Right ventricle myocardium superior (tissue), 1 donor: ENCODE measurements at regions not wholly inside any gene's neighbourhood (a gene's known extent, or its start where the extent isn't known, plus 50 kb on each side); places are given as distances from the start of the nearest gene placed in this dataset.

Experiments used
- ATAC-seq: fragments of 200-7000 bp; cut with Tn5 transposase; one replicate; pipeline ENCODE4 v1.9.1; 2020; ENCODE audit warnings: mild to moderate bottlenecking; ENCODE audit not compliant: poor library complexity
- DNase-seq: peaks from one replicate; pipeline ENCODE4 v3.0.0-alpha.2; 2020
- intact Hi-C: fragments of 100-400 bp; cut with DNase I; formaldehyde crosslinking; loops from one replicate; pipeline ENCODE4 v1.11.2; 2022
- donor health status: DM: no; HTN: yes; CAD: no; lungs with severe emphysema.

DNA sequence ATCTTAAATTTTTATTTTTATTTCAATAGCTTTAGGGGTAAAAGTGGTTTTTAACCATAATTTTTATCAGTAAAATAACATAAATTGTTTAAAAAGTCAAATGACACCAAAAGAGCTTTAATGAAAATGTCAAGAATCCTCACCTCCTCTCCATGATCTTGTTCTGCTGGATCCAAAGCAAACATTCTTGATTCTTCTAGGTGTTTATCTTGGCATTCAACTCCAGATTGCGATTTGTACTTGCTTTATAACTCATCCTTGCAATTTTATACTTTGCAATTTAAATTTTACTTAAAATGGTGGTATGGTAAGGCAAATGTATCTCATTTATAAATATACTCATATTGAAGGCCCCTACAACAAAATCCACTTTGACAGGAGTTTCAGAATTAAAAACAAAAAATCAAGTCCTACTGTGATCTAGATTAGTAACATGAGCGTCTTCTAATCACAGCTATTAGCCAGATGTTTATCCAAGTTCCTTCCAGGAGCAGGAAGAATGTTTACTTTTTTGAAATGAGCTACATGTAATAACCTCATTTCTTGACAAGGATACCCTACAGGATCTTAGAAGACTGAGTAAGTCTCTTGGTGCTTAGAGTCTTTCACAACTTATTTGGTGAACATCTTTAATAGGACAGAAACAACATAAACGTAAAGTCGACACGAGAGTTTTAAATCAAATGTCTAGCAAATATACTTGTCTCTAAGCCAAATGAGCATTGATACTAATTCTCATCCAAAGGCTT lies 72.4 kb upstream of the CARD18 start:
- intact Hi-C loops: no loop called here

DNA sequence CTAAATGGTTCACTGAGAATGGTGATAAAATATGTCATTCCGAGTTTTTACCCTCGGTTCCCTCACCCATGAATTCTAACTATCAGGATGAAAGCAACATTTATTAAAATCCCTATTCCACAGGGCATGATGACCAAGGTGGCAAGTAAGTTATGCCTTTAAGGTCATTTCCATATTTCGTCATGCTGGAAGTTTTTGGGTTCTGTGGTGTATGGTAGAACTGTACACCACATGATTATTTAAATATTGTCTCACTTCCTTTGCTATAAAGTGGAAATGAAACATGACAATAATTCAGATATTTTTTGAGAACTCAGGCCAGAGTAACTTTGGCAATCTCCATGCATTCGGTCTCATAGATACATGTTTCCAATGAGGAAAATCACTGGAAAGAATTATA lies 68.5 kb upstream of the CARD18 start:
- DNase-seq (no peak), ATAC-seq (no peak)
- intact Hi-C loops: no loop called here

More for the DNA sequence above, 72.4 kb upstream of the CARD18 start:
- ATAC-seq (no peak), DNase-seq (no peak)

DNA sequence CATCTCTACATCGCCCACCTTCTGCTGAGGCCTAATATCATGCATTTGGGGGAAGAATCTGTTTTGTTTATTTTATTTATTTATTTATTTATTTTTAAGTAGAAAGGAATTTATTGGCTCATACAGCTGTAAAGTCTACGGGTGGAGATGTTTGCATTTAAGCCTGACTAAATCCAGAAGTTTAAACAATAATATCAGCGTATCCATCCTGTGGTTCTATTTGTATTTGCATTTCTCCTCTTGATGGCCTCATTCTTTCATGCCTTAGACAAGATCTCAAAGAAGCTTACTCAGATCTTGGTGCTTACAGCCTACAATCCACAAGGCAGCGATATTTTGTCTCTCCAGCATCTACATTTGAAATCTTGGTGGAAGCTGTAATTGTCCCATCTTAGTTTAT lies 67.1 kb upstream of the CARD18 start:
- ATAC-seq (no peak), DNase-seq (no peak)
- intact Hi-C loops: no loop called here

DNA sequence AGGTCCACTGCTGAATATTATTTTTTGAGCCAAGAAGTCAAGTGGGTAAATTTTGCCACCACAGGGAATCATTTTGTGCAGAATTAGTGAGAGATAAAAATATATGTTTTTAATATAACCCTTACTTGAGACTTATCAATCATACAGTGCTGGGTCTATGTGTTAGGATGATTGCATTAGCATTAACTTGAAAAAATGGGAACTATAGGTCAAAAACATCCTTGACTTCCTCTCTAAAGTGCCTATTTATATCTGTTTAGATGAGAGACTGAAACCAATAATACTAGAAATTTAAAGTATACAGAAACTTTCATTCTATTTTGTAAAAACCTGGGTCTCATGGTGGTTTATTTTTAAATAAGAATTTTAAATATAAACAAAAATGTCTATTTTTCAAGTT lies 65.1 kb upstream of the CARD18 start:
- ATAC-seq (no peak), DNase-seq (no peak)
- intact Hi-C loops: no loop called here

DNA sequence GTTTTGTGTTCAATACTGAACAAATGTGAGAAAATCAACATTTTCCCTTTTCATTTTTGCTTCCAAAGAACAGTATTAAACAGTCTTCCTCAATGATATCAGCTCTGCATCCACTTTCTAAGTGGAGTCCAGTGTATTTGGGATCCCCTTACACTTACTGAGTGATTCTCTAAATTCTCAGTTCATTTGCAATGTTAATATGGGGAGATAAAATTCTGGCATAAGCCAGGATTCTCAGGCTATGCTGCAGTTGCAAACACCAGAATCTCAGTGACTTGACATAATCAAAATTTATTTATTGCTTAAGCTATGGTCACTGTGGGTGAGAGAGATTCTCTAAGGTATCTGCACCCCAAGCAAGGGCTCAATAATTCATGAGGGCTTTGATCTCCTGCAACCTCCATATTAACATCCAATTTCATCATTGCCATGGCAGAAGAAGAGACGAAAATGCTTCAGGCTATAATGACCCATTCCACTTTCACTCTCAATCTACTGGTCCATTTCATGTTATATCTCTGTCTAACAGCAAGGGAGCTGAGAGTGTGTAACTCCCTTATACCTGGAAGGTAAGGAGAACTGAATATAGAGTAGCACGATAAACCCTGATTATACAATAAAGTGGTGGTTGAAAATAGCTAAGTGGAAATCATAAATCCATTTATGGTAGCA lies 64.1 kb upstream of the CARD18 start:
- no peak for DNase-seq
- intact Hi-C loops: no loop called here
- no peak for ATAC-seq

DNA sequence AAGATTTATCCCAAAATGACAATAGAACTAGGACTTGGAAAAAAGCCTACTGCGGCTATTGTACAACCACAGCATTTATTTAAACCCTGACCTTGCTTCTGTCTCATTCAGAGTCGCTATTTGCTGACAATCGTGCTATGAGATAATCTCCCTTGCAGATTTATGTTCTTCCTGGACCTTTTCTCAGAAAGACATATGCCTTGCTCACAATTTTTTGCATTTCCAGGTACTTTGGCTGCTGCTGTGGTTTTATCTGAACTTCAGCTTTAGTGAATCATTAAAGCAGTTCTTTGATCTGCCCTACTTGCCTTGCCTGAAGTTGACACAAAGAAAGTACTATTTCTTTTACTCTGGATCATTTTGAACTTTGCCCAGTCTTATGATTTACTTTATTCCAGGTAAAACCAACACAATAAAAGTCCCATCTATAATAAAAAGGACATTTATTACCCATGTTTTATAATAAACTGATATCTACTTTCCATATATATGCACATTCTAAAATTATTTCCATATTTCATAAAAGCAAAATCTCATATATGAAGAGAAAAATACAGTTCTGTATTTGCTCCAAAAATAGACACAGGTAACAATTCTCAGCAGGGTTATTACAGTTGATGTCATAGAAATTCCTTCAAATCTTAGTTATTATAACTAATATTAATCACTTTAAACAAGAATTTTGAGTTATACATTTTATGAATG lies 63.4 kb upstream of the CARD18 start:
- intact Hi-C loops: no loop called here
- ATAC-seq: no peak
- DNase-seq: no peak

DNA sequence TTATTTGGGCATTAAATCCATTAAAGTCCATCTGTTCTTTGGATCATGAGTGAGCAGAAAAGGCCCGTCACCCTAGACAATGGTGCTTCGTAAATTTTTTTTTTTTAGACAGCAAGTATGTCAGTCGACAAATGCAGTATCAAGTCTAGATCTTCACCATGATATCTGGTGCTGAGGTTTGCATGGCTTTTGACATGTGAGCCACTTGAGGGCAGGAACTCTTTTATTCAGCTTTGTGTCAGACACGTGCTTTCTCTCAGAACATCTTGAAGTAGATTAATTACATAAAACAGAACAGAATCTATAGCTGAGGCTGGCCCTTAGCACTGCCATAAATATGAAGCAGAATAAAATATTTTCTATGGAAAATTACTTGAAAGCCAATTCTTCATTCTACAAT lies 62.9 kb upstream of the CARD18 start:
- intact Hi-C loops: no loop called here
- no peak for ATAC-seq

DNA sequence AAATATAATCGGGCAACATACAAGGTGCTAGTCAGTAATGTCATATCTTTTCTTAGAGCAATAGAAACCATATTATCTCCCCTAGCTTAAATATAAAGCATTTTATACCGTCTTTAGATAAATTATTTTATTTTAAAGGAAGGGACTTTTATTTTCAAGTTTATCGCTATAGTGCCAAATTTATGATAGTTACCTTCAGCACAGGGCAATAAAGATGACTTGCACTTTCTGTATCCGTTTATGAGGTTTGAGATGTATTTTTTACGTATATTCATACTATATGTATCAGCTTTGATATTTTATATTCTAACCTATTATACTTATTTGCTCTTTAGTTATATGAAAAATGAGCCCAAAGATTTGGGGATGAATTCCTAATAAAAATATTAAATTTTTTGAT lies 61.6 kb upstream of the CARD18 start:
- ATAC-seq: no peak
- no peak for DNase-seq
- intact Hi-C loops: no loop called here

More for the DNA sequence above, 62.9 kb upstream of the CARD18 start:
- DNase-seq: no peak

DNA sequence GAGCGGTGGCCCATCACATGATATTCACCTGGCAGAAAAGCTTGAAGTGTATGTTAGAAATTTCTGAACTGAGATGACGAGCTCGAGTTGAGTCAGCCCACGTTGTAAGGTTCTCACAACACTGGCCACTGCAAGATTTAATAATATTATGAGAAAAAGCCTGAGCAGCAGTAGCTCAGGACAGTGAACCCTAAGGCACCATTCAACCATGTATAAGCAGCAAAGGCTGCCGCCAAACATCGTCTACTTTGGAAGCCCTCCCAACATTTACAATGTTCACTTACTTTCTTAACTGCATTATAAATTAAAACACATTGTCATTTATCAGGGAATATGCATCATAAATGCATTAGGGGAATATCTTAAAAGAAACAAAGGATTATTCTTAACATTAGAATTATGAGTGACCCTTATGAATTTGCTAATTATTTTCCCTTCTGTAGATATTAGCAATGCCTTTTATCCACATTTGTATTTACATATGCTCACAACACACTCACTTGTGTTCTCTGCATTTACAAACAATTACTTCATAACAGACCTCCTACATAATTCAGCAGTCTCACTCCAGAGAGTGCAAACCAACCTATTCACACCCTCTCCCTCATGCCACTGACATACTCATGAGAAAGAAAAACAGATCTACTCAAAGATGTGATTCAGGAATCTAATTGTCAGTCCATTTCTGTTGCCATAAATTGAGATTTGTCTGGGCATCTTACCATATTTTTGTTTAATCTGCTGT lies 57.7 kb upstream of the CARD18 start:
- intact Hi-C loops: no loop called here
- ATAC-seq (no peak), DNase-seq (no peak)

DNA sequence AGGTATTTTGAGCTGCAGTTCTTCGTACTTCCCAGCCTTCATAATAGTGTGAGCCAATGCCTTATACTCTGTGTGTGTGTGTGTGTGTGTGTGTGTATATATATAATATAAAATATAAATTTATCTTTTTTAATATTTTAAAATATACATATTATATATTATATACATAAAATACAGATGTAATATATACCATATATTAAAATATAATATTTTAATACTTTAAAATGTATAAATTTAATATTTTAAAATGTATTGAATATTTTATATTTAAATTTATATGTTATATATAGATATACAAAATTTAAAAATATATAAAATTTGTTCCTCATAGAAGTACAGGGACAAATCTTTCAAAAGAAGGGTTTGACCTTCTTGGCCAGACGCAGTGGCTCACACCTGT lies 53.7 kb upstream of the CARD18 start:
- intact Hi-C loops: no loop called here
- ATAC-seq (no peak), DNase-seq (no peak)

DNA sequence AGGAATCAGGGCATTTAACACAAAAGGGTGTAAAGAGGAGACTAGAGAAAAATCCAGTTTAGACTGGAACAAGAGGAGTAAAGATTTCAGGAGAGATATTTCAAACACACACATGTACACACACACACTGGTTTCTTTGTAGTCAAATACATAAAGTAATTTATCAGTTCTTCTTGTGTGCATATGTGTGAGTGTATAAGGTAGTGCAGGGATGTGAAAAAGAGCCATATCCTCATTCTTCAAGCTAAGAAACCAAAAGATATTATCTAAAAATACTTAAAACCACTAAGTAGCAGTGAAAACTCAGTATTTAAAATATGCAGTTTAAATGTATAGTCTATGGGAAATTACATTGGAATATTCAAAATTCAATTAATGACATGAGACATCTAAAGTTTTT lies 52.5 kb upstream of the CARD18 start:
- no peak for ATAC-seq
- intact Hi-C loops: no loop called here
- no peak for DNase-seq

DNA sequence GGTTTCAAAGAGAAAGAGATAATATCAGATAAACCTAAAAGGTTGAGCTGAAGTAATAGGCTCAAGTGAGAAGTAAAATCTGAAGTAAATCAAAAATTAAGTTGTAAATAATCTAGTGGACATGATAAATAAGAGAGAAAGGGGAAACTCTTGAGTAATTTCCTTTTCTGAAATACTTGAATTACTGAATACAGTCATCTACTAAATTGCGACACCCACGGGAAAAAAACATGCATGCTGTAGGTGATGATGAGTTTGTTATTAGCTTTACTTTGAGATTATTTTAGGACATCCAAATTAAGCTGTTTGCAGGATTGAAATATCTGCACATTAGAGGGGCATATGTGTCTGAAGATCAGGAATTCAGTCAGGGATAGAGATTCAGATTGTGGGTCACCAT lies 50.0 kb upstream of the CARD18 start:
- DNase-seq: no peak
- ATAC-seq: no peak
- intact Hi-C loops: no loop called here
